Kidney epithelial cell (primary cell): ENCODE measurements at regions not wholly inside any gene's neighbourhood (a gene's known extent, or its start where the extent isn't known, plus 50 kb on each side); places are given as distances from the start of the nearest gene placed in this dataset.

ENCODE experiments used
- DNase-seq: peaks from one replicate; pipeline ENCODE4 v3.0.0-alpha.2; 2010; ENCODE audit warnings: low read depth
- H3K27me3 ChIP-seq: 2 replicates; pipeline ENCODE4 v1.6.0; 2011; ENCODE audit warnings: low read length; ENCODE audit not compliant: control insufficient read depth, insufficient read depth
- H3K36me3 ChIP-seq: 2 replicates; pipeline ENCODE4 v1.5.1; 2011; ENCODE audit warnings: low read length; ENCODE audit not compliant: control insufficient read depth, insufficient read depth
- H3K4me3 ChIP-seq: 2 replicates; pipeline ENCODE4 v1.5.1; 2011; ENCODE audit warnings: low read depth, mild to moderate bottlenecking, control low read depth, low read length
- CTCF ChIP-seq: IDR thresholded peaks from 2 replicates; pipeline ENCODE4 v1.5.1; 2011; ENCODE audit warnings: mild to moderate bottlenecking, moderate library complexity, low read length, control low read depth, inconsistent platforms; ENCODE audit not compliant: insufficient read depth, poor library complexity, severe bottlenecking

- no peaks in the 10 kb centered on the region for H3K27me3 ChIP-seq
- no peak overlapping the region for H3K4me3 ChIP-seq
- peak; percentile 57 for DNase-seq
- peak; percentile 28 for TF ChIP-seq CTCF
- H3K36me3 ChIP-seq = no peaks in the 10 kb centered on the region
Observed at GRCh38 chr9:115694014-115694413, 459.6 kb upstream of the PAPPA start.

- DNase-seq = no peak
Observed at GRCh38 chr9:115694991-115695390, 458.6 kb upstream of the PAPPA start.

GRCh38 chr9:115712981-115713380 is 440.6 kb upstream of the PAPPA start:
- Histone ChIP-seq H3K4me3 (no peak overlapping the region), H3K36me3 (no peaks in the 10 kb centered on the region), H3K27me3 (no peaks in the 10 kb centered on the region)
- TF ChIP-seq CTCF = no peak
- no peak for DNase-seq

More at GRCh38 chr9:115694991-115695390, 458.6 kb upstream of the PAPPA start:
- H3K4me3 ChIP-seq = no peak overlapping the region
- H3K36me3 ChIP-seq = no peaks in the 10 kb centered on the region
- H3K27me3 ChIP-seq = no peaks in the 10 kb centered on the region
- no peak for TF ChIP-seq CTCF

GRCh38 chr9:115715666-115716065 is 437.9 kb upstream of the PAPPA start:
- Histone ChIP-seq H3K36me3 (no peaks in the 10 kb centered on the region), H3K4me3 (no peak overlapping the region), H3K27me3 (no peaks in the 10 kb centered on the region)
- DNase-seq = no peak
- TF ChIP-seq CTCF = no peak

- H3K4me3 ChIP-seq = no peak overlapping the region
- no peak for TF ChIP-seq CTCF
- no peaks in the 10 kb centered on the region for H3K27me3 ChIP-seq
- no peaks in the 10 kb centered on the region for H3K36me3 ChIP-seq
- DNase-seq = no peak
Observed at GRCh38 chr9:115717298-115717697, 436.3 kb upstream of the PAPPA start.

GRCh38 chr9:115717711-115718173 is 435.8 kb upstream of the PAPPA start:
- DNase-seq = peak; percentile 74
- Histone ChIP-seq H3K4me3 (no peak overlapping the region), H3K36me3 (no peaks in the 10 kb centered on the region), H3K27me3 (no peaks in the 10 kb centered on the region)
- no peak for TF ChIP-seq CTCF
